ENCODE measurements at regions not wholly inside any gene's neighbourhood (a gene's known extent, or its start where the extent isn't known, plus 50 kb on each side); places are given as distances from the start of the nearest gene placed in this dataset.

GRCh38 chr5:118060833-118061232, 927.5 kb downstream of the DTWD2 start:
- Histone ChIP-seq H3K4me1 (no peaks in the 10 kb centered on the region), H3K4me3 (no peak overlapping the region), H3K9me3 (no peaks in the 10 kb centered on the region), H3K27ac (no peak overlapping the region), H3K27me3 (no peaks in the 10 kb centered on the region), H3K36me3 (no peaks in the 10 kb centered on the region)
- TF ChIP-seq, protein P1, sequence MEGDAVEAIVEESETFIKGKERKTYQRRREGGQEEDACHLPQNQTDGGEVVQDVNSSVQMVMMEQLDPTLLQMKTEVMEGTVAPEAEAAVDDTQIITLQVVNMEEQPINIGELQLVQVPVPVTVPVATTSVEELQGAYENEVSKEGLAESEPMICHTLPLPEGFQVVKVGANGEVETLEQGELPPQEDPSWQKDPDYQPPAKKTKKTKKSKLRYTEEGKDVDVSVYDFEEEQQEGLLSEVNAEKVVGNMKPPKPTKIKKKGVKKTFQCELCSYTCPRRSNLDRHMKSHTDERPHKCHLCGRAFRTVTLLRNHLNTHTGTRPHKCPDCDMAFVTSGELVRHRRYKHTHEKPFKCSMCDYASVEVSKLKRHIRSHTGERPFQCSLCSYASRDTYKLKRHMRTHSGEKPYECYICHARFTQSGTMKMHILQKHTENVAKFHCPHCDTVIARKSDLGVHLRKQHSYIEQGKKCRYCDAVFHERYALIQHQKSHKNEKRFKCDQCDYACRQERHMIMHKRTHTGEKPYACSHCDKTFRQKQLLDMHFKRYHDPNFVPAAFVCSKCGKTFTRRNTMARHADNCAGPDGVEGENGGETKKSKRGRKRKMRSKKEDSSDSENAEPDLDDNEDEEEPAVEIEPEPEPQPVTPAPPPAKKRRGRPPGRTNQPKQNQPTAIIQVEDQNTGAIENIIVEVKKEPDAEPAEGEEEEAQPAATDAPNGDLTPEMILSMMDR (IDR thresholded peaks at IDR 0.05) = no peak
- no peak for TF ChIP-seq POLR2A (IDR thresholded peaks at IDR 0.05)
- no peak for DNase-seq

- no peaks in the 10 kb centered on the region for H3K9me3 ChIP-seq
- H3K36me3 ChIP-seq = no peaks in the 10 kb centered on the region
- H3K27me3 ChIP-seq = no peaks in the 10 kb centered on the region
- H3K4me3 ChIP-seq = no peak overlapping the region
- TF ChIP-seq, protein P1 (IDR thresholded peaks at IDR 0.05) = no peak
- TF ChIP-seq POLR2A (IDR thresholded peaks at IDR 0.05) = no peak
- H3K4me1 ChIP-seq = no peaks in the 10 kb centered on the region
- DNase-seq = no peak
- no peak overlapping the region for H3K27ac ChIP-seq
These were observed 935.8 kb downstream of the DTWD2 start for GRCh38 chr5:118052503-118052902.

DNA sequence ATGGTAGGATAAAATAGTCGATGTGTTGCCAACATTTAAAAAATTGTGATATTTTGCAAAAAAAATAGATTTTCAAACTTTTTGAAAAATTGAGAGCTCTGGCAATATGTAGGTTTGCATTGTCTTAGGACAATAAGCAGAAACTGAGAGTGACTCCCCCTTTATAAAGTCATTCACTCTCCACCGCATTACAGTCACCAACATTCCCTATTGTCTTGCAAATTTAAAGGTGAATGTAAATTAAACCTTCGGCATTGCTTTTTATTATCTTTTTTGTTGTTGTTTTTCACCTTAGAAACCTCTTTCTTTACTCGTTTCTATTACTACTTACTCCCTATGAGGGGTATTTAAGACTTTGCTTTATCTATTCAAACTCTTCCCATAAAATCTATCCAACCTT, 944.2 kb downstream of the DTWD2 start:
- TF ChIP-seq, protein P1 (IDR thresholded peaks at IDR 0.05) = no peak
- H3K27me3 ChIP-seq = no peaks in the 10 kb centered on the region
- no peak overlapping the region for H3K27ac ChIP-seq

DNA sequence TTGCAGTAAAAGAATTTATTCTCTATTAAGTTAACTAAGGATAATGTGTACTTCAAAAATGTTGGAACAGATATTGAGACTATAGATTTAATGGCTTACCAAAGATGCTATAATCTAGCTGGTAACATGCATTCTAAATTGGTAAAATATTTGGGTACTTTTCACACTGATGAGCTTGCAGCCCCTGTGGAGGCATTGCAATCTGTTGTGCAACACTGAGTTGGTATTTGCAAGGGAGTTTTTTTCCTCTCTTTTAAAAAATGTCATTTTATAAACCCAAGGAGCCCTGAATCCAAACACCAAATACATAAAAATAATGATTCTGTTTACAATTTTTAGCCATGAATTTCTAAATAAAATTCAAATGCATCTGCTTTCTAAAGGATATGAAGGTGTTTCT, 944.8 kb downstream of the DTWD2 start:
- Histone ChIP-seq H3K27me3 (no peaks in the 10 kb centered on the region), H3K4me1 (no peaks in the 10 kb centered on the region), H3K27ac (no peak overlapping the region), H3K36me3 (no peaks in the 10 kb centered on the region), H3K4me3 (no peak overlapping the region), H3K9me3 (no peaks in the 10 kb centered on the region)
- DNase-seq = no peak
- TF ChIP-seq, protein P1 (IDR thresholded peaks at IDR 0.05) = no peak
- no peak for TF ChIP-seq POLR2A (IDR thresholded peaks at IDR 0.05)

More for the DNA sequence above, 944.2 kb downstream of the DTWD2 start:
- no peaks in the 10 kb centered on the region for H3K36me3 ChIP-seq
- H3K4me3 ChIP-seq = no peak overlapping the region
- no peaks in the 10 kb centered on the region for H3K9me3 ChIP-seq
- no peak for DNase-seq
- H3K4me1 ChIP-seq = no peaks in the 10 kb centered on the region

- no peak overlapping the region for H3K27ac ChIP-seq
- no peaks in the 10 kb centered on the region for H3K36me3 ChIP-seq
- no peak for TF ChIP-seq POLR2A (IDR thresholded peaks at IDR 0.05)
- TF ChIP-seq, protein P1 (IDR thresholded peaks at IDR 0.05) = no peak
- H3K9me3 ChIP-seq = no peaks in the 10 kb centered on the region
- no peak for DNase-seq
- no peaks in the 10 kb centered on the region for H3K4me1 ChIP-seq
- H3K27me3 ChIP-seq = no peaks in the 10 kb centered on the region
- H3K4me3 ChIP-seq = no peak overlapping the region
These were observed 946.3 kb downstream of the DTWD2 start for GRCh38 chr5:118042076-118042475.

DNA sequence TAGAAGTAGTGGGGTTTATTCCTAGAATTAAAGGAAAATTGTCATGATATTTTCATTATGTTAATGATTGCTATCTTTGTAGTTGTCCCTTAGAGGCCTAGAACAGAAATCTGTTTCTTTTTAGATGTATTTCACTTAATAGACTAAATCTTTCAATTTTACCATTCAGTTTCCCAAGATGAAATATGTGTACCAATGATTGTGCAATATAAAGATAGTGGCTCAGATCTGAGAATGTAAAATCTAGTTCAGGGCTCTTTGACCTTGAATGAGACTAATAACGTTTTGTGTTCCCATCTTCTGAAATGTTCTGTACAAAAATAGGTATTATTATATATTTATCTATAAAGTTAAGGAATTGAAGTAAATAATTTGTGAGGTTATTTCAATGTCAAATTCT, 947.9 kb downstream of the DTWD2 start:
- Histone ChIP-seq H3K27me3 (no peaks in the 10 kb centered on the region), H3K4me3 (no peak overlapping the region), H3K27ac (no peak overlapping the region), H3K9me3 (no peaks in the 10 kb centered on the region), H3K4me1 (no peaks in the 10 kb centered on the region), H3K36me3 (no peaks in the 10 kb centered on the region)
- DNase-seq = no peak
- TF ChIP-seq POLR2A (IDR thresholded peaks at IDR 0.05) = no peak
- TF ChIP-seq, protein P1 (IDR thresholded peaks at IDR 0.05) = no peak

All from Peyer's patch (tissue), 4 donors.